Mesenchymal stem cell (in vitro differentiated cells and primary cell): ENCODE measurements at regions not wholly inside any gene's neighbourhood (a gene's known extent, or its start where the extent isn't known, plus 50 kb on each side); places are given as distances from the start of the nearest gene placed in this dataset.
A peak's percentile ranks its signal among the peaks of the same experiment; 100 is the strongest.

Experiments used
- DNase-seq: peaks from one replicate; pipeline ENCODE4 v3.0.0-alpha.2; 2013
- H2AFZ ChIP-seq: one replicate; pipeline ENCODE4 v1.6.1; 2013; ENCODE audit warnings: low read depth, mild to moderate bottlenecking, control low read depth, inconsistent platforms, low read length, moderate library complexity
- H2AK5ac ChIP-seq: 2 replicates; pipeline ENCODE4 v1.6.1; 2013; ENCODE audit warnings: low read length, moderate library complexity, mild to moderate bottlenecking, inconsistent platforms; ENCODE audit not compliant: severe bottlenecking
- H2BK120ac ChIP-seq: one replicate; pipeline ENCODE4 v1.6.1; 2013; ENCODE audit warnings: low read depth, mild to moderate bottlenecking, inconsistent platforms, low read length, moderate library complexity
- H2BK12ac ChIP-seq, 2 experiments: one replicate each; pipeline ENCODE4 v1.6.1; 2013; ENCODE audit warnings: inconsistent platforms in 2 of 2, low read length in 2 of 2, mild to moderate bottlenecking in 2 of 2, moderate library complexity in 2 of 2, control low read depth in 1 of 2
- H2BK15ac ChIP-seq: one replicate; pipeline ENCODE4 v1.6.1; 2013; ENCODE audit warnings: mild to moderate bottlenecking, low read depth, inconsistent platforms; ENCODE audit not compliant: poor library complexity, severe bottlenecking
- H2BK5ac ChIP-seq: 2 replicates; pipeline ENCODE4 v1.6.1; 2013; ENCODE audit warnings: low read depth, mild to moderate bottlenecking, low read length, control low read depth, inconsistent platforms; ENCODE audit not compliant: poor library complexity, severe bottlenecking
- H3K14ac ChIP-seq, 2 experiments: one replicate each; pipeline ENCODE4 v1.6.1; 2013; ENCODE audit warnings: inconsistent platforms in 2 of 2, low read length in 2 of 2, control low read depth in 1 of 2, mild to moderate bottlenecking in 1 of 2, moderate library complexity in 1 of 2
- H3K18ac ChIP-seq, 2 experiments: one replicate each; pipeline ENCODE4 v1.6.1; 2013; ENCODE audit warnings: inconsistent platforms in 2 of 2, low read length in 2 of 2, control low read depth in 1 of 2, low read depth in 1 of 2, mild to moderate bottlenecking in 1 of 2
- H3K23ac ChIP-seq, 2 experiments: one replicate each; pipeline ENCODE4 v1.6.1; 2013; ENCODE audit warnings: inconsistent platforms in 2 of 2, low read length in 2 of 2, mild to moderate bottlenecking in 2 of 2, moderate library complexity in 2 of 2, control low read depth in 1 of 2
- H3K27ac ChIP-seq: 2 replicates; pipeline ENCODE4 v1.5.1; 2013; ENCODE audit warnings: mild to moderate bottlenecking, moderate library complexity, low read length, control low read depth, inconsistent platforms; ENCODE audit not compliant: poor library complexity, severe bottlenecking
- H3K27me3 ChIP-seq, 2 experiments: 2 replicates each; pipeline versions ENCODE4 v1.6.1 to v1.7.0; 2013; ENCODE audit warnings: low read length in 2 of 2, mild to moderate bottlenecking in 2 of 2, moderate library complexity in 2 of 2, control low read depth in 1 of 2, inconsistent platforms in 1 of 2; ENCODE audit not compliant: control insufficient read depth in 1 of 2, insufficient read depth in 1 of 2
- H3K36me3 ChIP-seq, 2 experiments: 2 replicates each; pipeline versions ENCODE4 v1.6.1 to v1.7.0; 2013; ENCODE audit warnings: low read length in 2 of 2, control low read depth in 1 of 2, inconsistent platforms in 1 of 2, low read depth in 1 of 2, mild to moderate bottlenecking in 1 of 2; ENCODE audit not compliant: insufficient read depth in 2 of 2, control insufficient read depth in 1 of 2
- H3K4ac ChIP-seq, 2 experiments: one replicate each; pipeline ENCODE4 v1.6.1; 2013; ENCODE audit warnings: inconsistent platforms in 2 of 2, low read length in 2 of 2, mild to moderate bottlenecking in 2 of 2, moderate library complexity in 2 of 2, control low read depth in 1 of 2, low read depth in 1 of 2
- H3K4me1 ChIP-seq: 2 replicates; pipeline ENCODE4 v1.6.1; 2013; ENCODE audit warnings: low read depth, low read length, control low read depth; ENCODE audit not compliant: control insufficient read depth, insufficient read depth
- H3K4me2 ChIP-seq: 2 replicates; pipeline ENCODE4 v1.6.1; 2013; ENCODE audit warnings: low read length, mild to moderate bottlenecking, inconsistent platforms; ENCODE audit not compliant: poor library complexity, severe bottlenecking
- H3K4me3 ChIP-seq, 2 experiments: 2 replicates each; pipeline versions ENCODE4 v1.5.1 to v1.7.0; 2013; ENCODE audit warnings: low read length in 2 of 2, mild to moderate bottlenecking in 2 of 2, control low read depth in 1 of 2, low read depth in 1 of 2; ENCODE audit not compliant: insufficient read depth in 1 of 2
- H3K79me1 ChIP-seq: replicated peaks from 2 replicates; pipeline ENCODE4 v1.6.1; 2013; ENCODE audit warnings: mild to moderate bottlenecking, control low read depth, low read length, inconsistent platforms; ENCODE audit not compliant: poor library complexity, severe bottlenecking
- H3K9ac ChIP-seq: 2 replicates; pipeline ENCODE4 v1.7.0; 2013; ENCODE audit warnings: mild to moderate bottlenecking, low read length, moderate library complexity
- H3K9me3 ChIP-seq: 2 replicates; pipeline ENCODE4 v1.7.0; 2013; ENCODE audit warnings: mild to moderate bottlenecking, low read length; ENCODE audit not compliant: control insufficient read depth
- H4K8ac ChIP-seq: one replicate; pipeline ENCODE4 v1.6.1; 2013; ENCODE audit warnings: inconsistent platforms, mild to moderate bottlenecking, low read length, moderate library complexity
- H4K91ac ChIP-seq: one replicate; pipeline ENCODE4 v1.6.1; 2013; ENCODE audit warnings: mild to moderate bottlenecking, low read length, inconsistent platforms
- WGBS: methylation state at CpG from one replicate; pipeline ENCODE4 v1.1.7; 2013; ENCODE audit warnings: mixed read lengths; 5-methylcytosine and 5-hydroxymethylcytosine counted together

DNA sequence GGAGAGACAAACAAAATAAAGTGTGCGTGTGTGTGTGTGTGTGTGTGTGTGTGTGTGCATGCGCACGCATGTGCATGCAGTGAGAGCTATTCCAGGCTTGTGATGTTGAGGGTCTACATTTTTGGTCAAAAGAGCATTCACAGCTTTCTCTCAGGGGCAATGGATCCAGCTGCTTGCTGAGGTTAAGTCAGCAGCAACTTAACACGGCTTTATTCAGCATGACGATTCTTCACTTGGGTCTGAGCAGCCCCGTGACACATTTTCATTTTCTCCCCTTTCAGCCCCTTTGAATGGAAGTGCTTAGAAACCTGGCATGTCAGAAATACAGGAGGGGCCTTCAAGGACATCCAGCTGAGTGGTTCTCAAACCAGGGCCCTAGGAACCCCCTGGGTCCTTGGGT lies 66.4 kb upstream of the MED9 start:
- no peaks in the 10 kb centered on the region for H3K79me1 ChIP-seq
- no peak overlapping the region for H3K18ac ChIP-seq
- no peak overlapping the region for H4K8ac ChIP-seq
- H3K9me3 ChIP-seq: no peaks in the 10 kb centered on the region
- H2BK5ac ChIP-seq: no peak overlapping the region
- no peak overlapping the region for H3K23ac ChIP-seq
- H3K36me3 ChIP-seq: no peaks in the 10 kb centered on the region
- H2BK15ac ChIP-seq: no peak overlapping the region
- H3K27ac ChIP-seq: no peak overlapping the region
- H2AK5ac ChIP-seq: no peak overlapping the region
- WGBS: 96% methylated on average over 6 of the region's 6 CpGs
- H3K9ac ChIP-seq: no peak overlapping the region
- no peak overlapping the region for H2AFZ ChIP-seq
- H3K4ac ChIP-seq: no peak overlapping the region
- H3K27me3 ChIP-seq: peaks cover 3 to 35% of the 10 kb centered on the region in 2 experiments
- H2BK120ac ChIP-seq: no peak overlapping the region
- DNase-seq: no peak
- no peak overlapping the region for H2BK12ac ChIP-seq
- no peak overlapping the region for H3K4me3 ChIP-seq
- H3K4me2 ChIP-seq: no peak overlapping the region
- H4K91ac ChIP-seq: no peak overlapping the region
- H3K14ac ChIP-seq: no peak overlapping the region
- H3K4me1 ChIP-seq: no peaks in the 10 kb centered on the region

DNA sequence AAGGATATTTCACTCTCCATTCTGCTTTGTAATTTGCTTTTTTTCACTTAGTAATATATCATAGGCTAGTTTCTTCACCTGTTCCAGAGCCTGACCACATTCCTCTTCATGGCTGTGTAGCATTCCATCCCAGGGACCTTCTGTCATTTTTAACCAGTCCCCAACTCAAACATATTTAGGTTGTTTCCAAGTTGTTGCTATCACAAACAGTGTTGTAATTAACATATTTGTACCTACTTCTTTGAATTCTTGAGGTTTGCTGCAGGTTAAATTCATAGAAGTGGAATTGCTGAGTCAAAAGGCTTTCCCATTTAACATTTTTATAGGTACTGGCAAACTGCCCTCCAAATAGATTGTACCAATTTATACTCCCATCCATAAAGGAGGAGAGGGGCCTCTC lies 65.1 kb upstream of the MED9 start:
- no peak overlapping the region for H4K91ac ChIP-seq

DNA sequence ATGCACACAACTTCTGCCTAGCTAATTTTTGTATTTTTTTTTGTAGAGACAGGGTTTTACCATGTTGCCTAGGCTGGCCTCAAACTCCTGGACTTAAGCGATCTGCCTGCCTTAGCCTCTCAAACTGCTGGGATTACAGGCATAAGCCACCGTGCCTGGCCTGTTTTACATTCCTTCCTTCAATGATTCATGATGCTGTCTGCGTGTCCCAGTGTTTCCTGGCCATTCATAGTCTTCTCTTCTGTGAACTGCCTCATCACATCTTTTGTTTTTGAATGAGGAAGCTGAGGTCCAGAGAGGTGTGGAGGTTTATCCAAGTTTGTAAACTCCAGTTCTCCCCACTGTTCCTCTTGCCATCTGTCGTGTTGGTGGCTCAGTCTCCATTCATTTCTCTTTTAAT lies 64.5 kb upstream of the MED9 start:
- no peak overlapping the region for H2BK12ac ChIP-seq
- no peak overlapping the region for H3K18ac ChIP-seq
- no peak overlapping the region for H3K14ac ChIP-seq
- H2BK15ac ChIP-seq: no peak overlapping the region
- H2AK5ac ChIP-seq: no peak overlapping the region
- H2BK5ac ChIP-seq: no peak overlapping the region
- H4K8ac ChIP-seq: no peak overlapping the region
- H3K4me2 ChIP-seq: no peak overlapping the region
- no peaks in the 10 kb centered on the region for H3K79me1 ChIP-seq
- H4K91ac ChIP-seq: no peak overlapping the region
- peaks cover 3 to 15% of the 10 kb centered on the region in 2 experiments for H3K27me3 ChIP-seq
- H3K36me3 ChIP-seq: no peaks in the 10 kb centered on the region
- H3K4ac ChIP-seq: no peak overlapping the region
- H3K4me1 ChIP-seq: peaks cover 4% of the 10 kb centered on the region
- 60% methylated on average over 3 of the region's 4 CpGs for WGBS
- no peak overlapping the region for H2AFZ ChIP-seq
- no peak overlapping the region for H3K27ac ChIP-seq
- peak; percentile 35 for DNase-seq
- H3K9ac ChIP-seq: peak overlapping the region; percentile 58
- no peak overlapping the region for H3K4me3 ChIP-seq
- no peaks in the 10 kb centered on the region for H3K9me3 ChIP-seq
- H3K23ac ChIP-seq: no peak overlapping the region
- H2BK120ac ChIP-seq: no peak overlapping the region

More for the DNA sequence above, 65.1 kb upstream of the MED9 start:
- no peaks in the 10 kb centered on the region for H3K36me3 ChIP-seq
- no peak overlapping the region for H2BK5ac ChIP-seq
- H2BK12ac ChIP-seq: no peak overlapping the region
- H3K23ac ChIP-seq: no peak overlapping the region
- no peak overlapping the region for H3K14ac ChIP-seq
- DNase-seq: no peak
- H3K27me3 ChIP-seq: peaks cover 3 to 21% of the 10 kb centered on the region in 2 experiments
- no peak overlapping the region for H3K18ac ChIP-seq
- H4K8ac ChIP-seq: no peak overlapping the region
- H2AK5ac ChIP-seq: no peak overlapping the region
- no peaks in the 10 kb centered on the region for H3K79me1 ChIP-seq
- H3K9ac ChIP-seq: peak overlapping the region; percentile 58
- H3K4ac ChIP-seq: no peak overlapping the region
- H2BK120ac ChIP-seq: no peak overlapping the region
- no peaks in the 10 kb centered on the region for H3K9me3 ChIP-seq
- H3K4me1 ChIP-seq: peaks cover 4% of the 10 kb centered on the region
- H2AFZ ChIP-seq: no peak overlapping the region
- no peak overlapping the region for H3K4me3 ChIP-seq
- H3K4me2 ChIP-seq: no peak overlapping the region
- H2BK15ac ChIP-seq: no peak overlapping the region
- no peak overlapping the region for H3K27ac ChIP-seq

DNA sequence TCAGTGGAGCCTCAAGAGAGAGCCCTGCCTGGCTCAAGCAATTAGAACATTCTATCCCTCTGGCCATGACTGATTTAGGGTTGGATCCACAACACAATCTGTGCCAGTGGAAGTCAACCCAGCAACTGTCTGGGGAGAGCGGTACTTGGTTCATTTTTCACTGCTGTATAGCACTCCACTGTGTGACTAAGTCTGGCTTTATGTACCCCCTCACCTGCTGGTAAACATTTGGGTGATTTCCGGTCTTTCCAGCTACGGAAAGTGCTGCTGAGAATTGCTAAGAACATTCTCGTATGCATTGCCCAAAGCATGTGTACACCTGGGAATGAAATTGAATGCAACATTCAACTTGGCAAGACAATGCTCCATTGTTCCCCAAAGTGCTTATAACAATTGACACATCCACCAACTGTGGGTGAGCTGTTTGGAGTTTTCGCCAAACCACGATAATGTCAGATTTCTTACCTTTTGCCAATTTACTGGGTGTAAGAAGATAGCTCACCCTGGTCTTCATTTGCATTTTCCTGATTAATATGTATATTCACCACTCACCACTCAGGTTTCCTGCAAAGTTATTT lies 63.5 kb upstream of the MED9 start:
- Histone ChIP-seq H3K18ac (no peak overlapping the region), H3K27me3 (peaks cover 3 to 13% of the 10 kb centered on the region in 2 experiments), H3K4ac (no peak overlapping the region), H2BK15ac (no peak overlapping the region), H3K14ac (no peak overlapping the region), H3K79me1 (no peaks in the 10 kb centered on the region), H3K9me3 (no peaks in the 10 kb centered on the region), H3K4me2 (no peak overlapping the region), H2BK120ac (no peak overlapping the region), H4K91ac (no peak overlapping the region), H2AFZ (no peak overlapping the region), H3K27ac (no peak overlapping the region), H3K23ac (no peak overlapping the region), H4K8ac (no peak overlapping the region), H3K36me3 (no peaks in the 10 kb centered on the region), H3K4me1 (peaks cover 4% of the 10 kb centered on the region), H2BK12ac (no peak overlapping the region), H3K9ac (peak overlapping the region; percentile 89), H3K4me3 (peak overlapping the region in 1 of 2 experiments; percentile 73), H2BK5ac (no peak overlapping the region), H2AK5ac (no peak overlapping the region)
- WGBS: 96% methylated on average over 6 of the region's 6 CpGs
- DNase-seq: no peak
